ENCODE measurements at regions not wholly inside any gene's neighbourhood (a gene's known extent, or its start where the extent isn't known, plus 50 kb on each side); places are given as distances from the start of the nearest gene placed in this dataset.

GRCh38 chr7:112575864-112576263, 95.1 kb downstream of the LSMEM1 start:
- no peak for TF ChIP-seq CTCF (IDR thresholded peaks at IDR 0.05)
- TF ChIP-seq POLR2A (IDR thresholded peaks at IDR 0.05), result no peak

Data from upper lobe of left lung (tissue), 4 donors.